ENCODE measurements at regions not wholly inside any gene's neighbourhood (a gene's known extent, or its start where the extent isn't known, plus 50 kb on each side); places are given as distances from the start of the nearest gene placed in this dataset.

DNA sequence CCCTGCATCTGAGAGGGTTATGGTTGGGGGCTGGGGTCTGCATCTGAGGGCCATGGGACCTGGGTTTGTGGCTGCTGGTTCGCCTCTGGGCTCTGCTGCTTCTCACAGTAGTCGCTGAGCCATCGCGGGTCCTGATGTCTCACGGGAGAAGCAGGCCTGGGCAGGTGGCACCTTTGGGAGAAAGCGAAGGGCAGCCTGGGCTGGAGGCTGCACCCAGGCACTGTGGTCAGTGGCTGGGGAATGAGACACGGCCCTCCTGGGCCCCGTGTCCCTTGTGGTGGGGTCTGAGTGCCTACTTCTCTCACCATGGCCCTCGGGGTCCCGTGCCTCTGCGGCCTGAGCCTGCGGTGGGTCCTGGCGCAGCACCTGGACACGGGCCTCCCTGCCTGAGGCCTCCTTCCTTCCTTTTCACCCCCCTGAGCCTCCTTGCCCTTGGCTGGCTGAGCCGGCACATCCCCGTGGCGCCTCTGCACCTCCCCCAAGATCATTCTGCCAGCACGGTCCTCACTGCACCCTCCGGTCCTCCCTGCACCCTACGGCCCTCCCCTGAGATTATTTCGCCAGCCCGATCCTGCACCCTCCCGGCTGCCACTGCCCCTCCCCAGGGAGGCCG, 206.0 kb downstream of the ERMARD start:
- Histone ChIP-seq H3K9me3 (ENCODE audit: low read depth) (no peaks in the 10 kb centered on the region), H3K4me1 (ENCODE audit: insufficient read depth) (no peaks in the 10 kb centered on the region), H3K4me2 (no peak overlapping the region), H3K4me3 (no peak overlapping the region), H3K27me3 (no peaks in the 10 kb centered on the region), H3K27ac (no peak overlapping the region), H3K36me3 (replicated peaks; ENCODE audit: insufficient read depth, low read depth) (no peaks in the 10 kb centered on the region), H2AFZ (no peak overlapping the region), H3K79me2 (no peaks in the 10 kb centered on the region), H4K20me1 (ENCODE audit: insufficient read depth, poor library complexity, severe bottlenecking) (no peaks in the 10 kb centered on the region), H3K9me2 (replicated peaks; ENCODE audit: insufficient read depth) (no peaks in the 10 kb centered on the region)
- 96% methylated on average over 17 of the region's 24 CpGs for WGBS (ENCODE audit: low lambda C conversion rate, missing lambda C conversion rate)
- TF ChIP-seq EZH2phosphoT487 (IDR thresholded peaks at IDR 0.05; ENCODE audit: low read depth, severe bottlenecking, unreplicated experiment) (no peak), EZH2 (IDR thresholded peaks at IDR 0.05; ENCODE audit: borderline replicate concordance) (no peak), CTCF (IDR thresholded peaks at IDR 0.05; ENCODE audit: poor library complexity) (no peak)
- no peak for DNase-seq (ENCODE audit: low spot score)

GRCh38 chr6:169956580-169956979, 205.2 kb downstream of the ERMARD start:
- no peak for TF ChIP-seq EZH2 (IDR thresholded peaks at IDR 0.05; ENCODE audit: borderline replicate concordance)
- TF ChIP-seq EZH2phosphoT487 (IDR thresholded peaks at IDR 0.05; ENCODE audit: low read depth, severe bottlenecking, unreplicated experiment), result no peak
- no peak for TF ChIP-seq CTCF (IDR thresholded peaks at IDR 0.05; ENCODE audit: poor library complexity)
- no peak for DNase-seq (ENCODE audit: low spot score)
- H3K9me2 ChIP-seq (replicated peaks; ENCODE audit: insufficient read depth), result no peaks in the 10 kb centered on the region
- H3K4me1 ChIP-seq (ENCODE audit: insufficient read depth), result no peaks in the 10 kb centered on the region
- H3K36me3 ChIP-seq (replicated peaks; ENCODE audit: insufficient read depth, low read depth), result no peaks in the 10 kb centered on the region
- 98% methylated on average over 8 of the region's 9 CpGs for WGBS (ENCODE audit: low lambda C conversion rate, missing lambda C conversion rate)
- no peak overlapping the region for H3K27ac ChIP-seq
- no peaks in the 10 kb centered on the region for H4K20me1 ChIP-seq (ENCODE audit: insufficient read depth, poor library complexity, severe bottlenecking)
- H3K9me3 ChIP-seq (ENCODE audit: low read depth), result no peaks in the 10 kb centered on the region
- no peak overlapping the region for H3K4me2 ChIP-seq
- H3K27me3 ChIP-seq, result no peaks in the 10 kb centered on the region
- no peaks in the 10 kb centered on the region for H3K79me2 ChIP-seq
- no peak overlapping the region for H2AFZ ChIP-seq
- H3K4me3 ChIP-seq, result no peak overlapping the region

DNA sequence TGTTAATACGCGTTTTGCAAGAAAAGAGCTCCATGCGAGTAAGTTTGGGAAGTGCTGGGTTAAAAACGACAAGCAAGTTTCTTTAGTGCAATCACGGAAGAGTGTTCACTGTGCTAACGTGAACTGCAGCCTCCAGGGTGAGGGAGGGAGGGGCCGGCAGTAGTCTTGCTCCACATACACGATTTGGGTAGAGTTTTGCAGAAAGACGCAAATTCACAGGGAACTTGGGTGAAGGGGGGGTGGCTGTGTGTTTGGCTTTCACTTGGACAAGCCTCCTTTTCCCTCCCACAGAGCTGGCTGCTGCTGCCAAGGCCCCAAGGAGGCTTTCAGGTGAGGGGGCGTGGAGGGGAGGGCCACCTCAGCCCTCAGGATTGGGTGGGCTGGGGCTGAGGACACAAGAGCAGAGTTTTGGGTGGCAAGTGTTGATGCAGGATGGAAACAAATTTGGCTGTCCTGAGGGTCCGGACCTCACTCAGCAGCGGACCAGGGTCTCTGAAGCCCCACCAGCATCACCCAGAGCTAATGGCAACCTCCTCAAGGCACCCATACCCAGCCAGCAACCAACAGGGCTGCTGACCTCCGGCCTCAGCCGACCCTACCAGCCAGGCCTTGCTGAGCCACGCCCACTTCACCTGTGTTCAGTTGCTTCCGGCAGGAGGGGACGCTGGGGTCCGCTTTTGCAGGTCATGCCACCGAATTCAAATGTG, 204.5 kb downstream of the ERMARD start:
- H3K9me3 ChIP-seq (ENCODE audit: low read depth), result no peaks in the 10 kb centered on the region
- no peak for TF ChIP-seq CTCF (IDR thresholded peaks at IDR 0.05; ENCODE audit: poor library complexity)
- no peak for TF ChIP-seq EZH2 (IDR thresholded peaks at IDR 0.05; ENCODE audit: borderline replicate concordance)
- TF ChIP-seq EZH2phosphoT487 (IDR thresholded peaks at IDR 0.05; ENCODE audit: low read depth, severe bottlenecking, unreplicated experiment), result no peak
- H3K27ac ChIP-seq, result no peak overlapping the region
- no peak for DNase-seq (ENCODE audit: low spot score)
- no peaks in the 10 kb centered on the region for H3K9me2 ChIP-seq (replicated peaks; ENCODE audit: insufficient read depth)
- no peak overlapping the region for H3K4me2 ChIP-seq
- no peak overlapping the region for H2AFZ ChIP-seq
- no peaks in the 10 kb centered on the region for H3K27me3 ChIP-seq
- H3K4me3 ChIP-seq, result no peak overlapping the region
- no peaks in the 10 kb centered on the region for H3K4me1 ChIP-seq (ENCODE audit: insufficient read depth)
- no peaks in the 10 kb centered on the region for H3K79me2 ChIP-seq
- no peaks in the 10 kb centered on the region for H3K36me3 ChIP-seq (replicated peaks; ENCODE audit: insufficient read depth, low read depth)
- no peaks in the 10 kb centered on the region for H4K20me1 ChIP-seq (ENCODE audit: insufficient read depth, poor library complexity, severe bottlenecking)
- 79% methylated on average over 19 of the region's 19 CpGs for WGBS (ENCODE audit: low lambda C conversion rate, missing lambda C conversion rate)
